Thoracic aorta (tissue), 2 donors: ENCODE measurements at regions not wholly inside any gene's neighbourhood (a gene's known extent, or its start where the extent isn't known, plus 50 kb on each side); places are given as distances from the start of the nearest gene placed in this dataset.
A peak's percentile ranks its signal among the peaks of the same experiment; 100 is the strongest.

ENCODE experiments used
- ATAC-seq: fragments of 150-250 bp; one replicate; pipeline ENCODE4 v1.8.0; 2017; ENCODE audit warnings: low read depth; ENCODE audit not compliant: insufficient number of reproducible peaks, low FRiP score
- DNase-seq: peaks from one replicate; pipeline ENCODE4 v3.0.0-alpha.2; 2020; ENCODE audit warnings: low spot score
- H3K27ac ChIP-seq, 2 donors: fragments of 200-600 bp; sonication (generic); 1 replicate in 1 of 2; 2 replicates in 1 of 2; pipeline ENCODE4 v1.5.1; 2016; ENCODE audit warnings: mild to moderate bottlenecking in 2 of 2, moderate library complexity in 2 of 2
- H3K27me3 ChIP-seq: fragments of 200-600 bp; sonication (generic); replicated peaks from 2 replicates; pipeline ENCODE4 v1.6.0; 2016; ENCODE audit warnings: mild to moderate bottlenecking; ENCODE audit not compliant: insufficient read depth
- H3K36me3 ChIP-seq: fragments of 200-600 bp; sonication (generic); one replicate; pipeline ENCODE4 v1.5.1; 2016
- H3K4me1 ChIP-seq, 2 donors: fragments of 200-600 bp; sonication (generic); 1 replicate in 1 of 2; 2 replicates in 1 of 2; pipeline versions ENCODE4 v1.5.1 to v1.6.0; 2016; ENCODE audit warnings: low read depth in 2 of 2, mild to moderate bottlenecking in 1 of 2; ENCODE audit not compliant: control insufficient read depth in 1 of 2
- H3K4me3 ChIP-seq: fragments of 200-600 bp; sonication (generic); 2 replicates; pipeline ENCODE4 v1.5.1; 2016; ENCODE audit warnings: mild to moderate bottlenecking
- H3K9me3 ChIP-seq: fragments of 200-600 bp; sonication (generic); 2 replicates; pipeline ENCODE4 v1.5.1; 2016
- CTCF ChIP-seq: fragments of 200-600 bp; sonication (generic); IDR thresholded peaks from one replicate; pipeline ENCODE4 v1.5.1; 2019; ENCODE audit warnings: antibody characterized with exemption

GRCh38 chr6:18062733-18063132 lies 59.7 kb downstream of the NHLRC1 start:
- Histone ChIP-seq H3K9me3 (no peaks in the 10 kb centered on the region), H3K4me3 (no peak overlapping the region), H3K4me1 (peaks cover 0 to 11% of the 10 kb centered on the region in 2 donors), H3K27me3 (no peaks in the 10 kb centered on the region), H3K27ac (no peak overlapping the region), H3K36me3 (no peaks in the 10 kb centered on the region)
- ATAC-seq (no peak), DNase-seq (no peak)
- no peak for TF ChIP-seq CTCF

DNA sequence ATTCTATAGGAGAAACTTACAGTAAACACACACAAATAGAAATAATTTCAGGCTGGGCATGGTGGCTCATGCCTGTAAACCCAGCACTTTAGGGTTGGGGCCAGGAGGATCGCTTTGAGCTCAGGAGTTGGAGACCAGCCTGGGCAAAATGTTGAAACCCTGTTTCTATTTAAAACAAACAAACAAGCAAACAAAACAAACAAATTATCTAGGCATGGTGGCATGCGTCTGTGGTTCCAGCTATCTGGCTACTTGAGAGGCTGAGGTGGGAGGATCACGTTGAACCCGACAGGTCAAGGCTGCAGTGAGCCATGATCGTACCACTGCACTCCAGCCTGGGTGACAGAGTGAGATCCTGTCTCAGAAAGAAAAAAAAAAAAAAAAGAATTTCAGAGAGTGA lies 64.0 kb downstream of the NHLRC1 start:
- H3K4me1 ChIP-seq, result peaks cover 0 to 20% of the 10 kb centered on the region in 2 donors
- DNase-seq, result no peak
- H3K27me3 ChIP-seq, result no peaks in the 10 kb centered on the region
- no peaks in the 10 kb centered on the region for H3K36me3 ChIP-seq
- H3K27ac ChIP-seq, result no peak overlapping the region
- no peaks in the 10 kb centered on the region for H3K9me3 ChIP-seq
- no peak for ATAC-seq
- TF ChIP-seq CTCF, result no peak
- H3K4me3 ChIP-seq, result no peak overlapping the region

- no peak overlapping the region for H3K27ac ChIP-seq
- ATAC-seq, result no peak
- no peak for DNase-seq
These were observed 66.6 kb downstream of the NHLRC1 start for GRCh38 chr6:18055714-18056382.

GRCh38 chr6:18055098-18055497 lies 67.4 kb downstream of the NHLRC1 start:
- ATAC-seq (no peak), DNase-seq (no peak)
- H3K27ac ChIP-seq, result no peak overlapping the region
- no peaks in the 10 kb centered on the region for H3K27me3 ChIP-seq
- H3K36me3 ChIP-seq, result no peaks in the 10 kb centered on the region
- no peak overlapping the region for H3K4me3 ChIP-seq
- no peak for TF ChIP-seq CTCF
- peaks cover 0 to 11% of the 10 kb centered on the region in 2 donors for H3K4me1 ChIP-seq
- H3K9me3 ChIP-seq, result no peaks in the 10 kb centered on the region

More at GRCh38 chr6:18055714-18056382, 66.6 kb downstream of the NHLRC1 start:
- peaks cover 0 to 11% of the 10 kb centered on the region in 2 donors for H3K4me1 ChIP-seq
- no peak for TF ChIP-seq CTCF
- no peaks in the 10 kb centered on the region for H3K36me3 ChIP-seq
- no peak overlapping the region for H3K4me3 ChIP-seq
- H3K27me3 ChIP-seq, result no peaks in the 10 kb centered on the region
- H3K9me3 ChIP-seq, result no peaks in the 10 kb centered on the region

DNA sequence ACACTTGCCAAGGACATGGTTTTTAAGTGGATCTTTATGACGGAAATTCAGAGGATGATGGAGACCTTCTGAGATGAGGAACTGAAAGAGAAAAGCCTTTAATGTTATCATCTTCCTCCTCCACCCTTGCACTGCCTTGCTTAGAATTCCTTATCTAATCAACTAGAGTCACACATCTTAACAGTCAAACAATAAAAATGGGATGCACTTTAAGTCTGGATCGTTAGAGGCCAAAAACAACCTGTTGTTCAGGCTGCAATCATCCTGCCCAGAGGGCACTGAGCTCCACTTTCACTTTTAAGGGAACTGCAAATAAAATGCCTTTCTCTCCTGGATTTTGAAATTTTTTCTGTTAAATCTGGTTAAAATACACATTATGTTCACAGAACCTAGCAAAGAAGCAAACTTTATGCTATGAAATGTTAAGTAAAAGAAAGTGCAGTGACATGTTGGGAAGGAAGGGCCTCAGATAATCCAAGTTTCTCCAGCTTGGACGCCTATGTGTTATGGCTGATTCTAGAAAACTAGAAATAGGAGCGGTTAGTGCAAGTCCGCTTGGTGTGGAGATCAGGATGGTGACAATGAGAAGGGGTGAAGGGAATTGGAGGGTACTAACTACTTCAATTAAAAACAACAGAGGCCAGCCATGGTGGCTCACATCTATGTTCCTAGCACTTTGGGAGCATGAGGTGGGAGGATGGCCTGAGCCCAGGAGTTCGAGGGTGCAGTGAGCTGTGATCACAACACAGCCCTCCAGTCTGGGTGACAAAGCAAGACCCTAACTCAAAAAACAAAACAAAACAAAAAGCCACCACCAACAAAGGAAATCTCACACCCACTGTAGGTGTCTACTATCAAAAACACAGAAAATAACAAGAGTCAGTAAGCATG lies 66.4 kb upstream of the KIF13A start:
- no peak for TF ChIP-seq CTCF
- peak; percentile 34 for ATAC-seq
- Histone ChIP-seq H3K27me3 (no peaks in the 10 kb centered on the region), H3K4me1 (peaks cover 2 to 11% of the 10 kb centered on the region in 2 donors), H3K36me3 (no peaks in the 10 kb centered on the region), H3K4me3 (peak overlapping the region; percentile 57), H3K9me3 (no peaks in the 10 kb centered on the region), H3K27ac (peak overlapping the region; percentile 78 to 81)
- no peak for DNase-seq
